Erythroblast (primary cell): ENCODE measurements at regions not wholly inside any gene's neighbourhood (a gene's known extent, or its start where the extent isn't known, plus 50 kb on each side); places are given as distances from the start of the nearest gene placed in this dataset.

Source experiments
- GATA1 ChIP-seq: IDR thresholded peaks from 2 replicates; pipeline ENCODE4 v1.6.1; 2011; ENCODE audit warnings: low read depth, mild to moderate bottlenecking, control low read depth, low read length, moderate library complexity
- POLR2A ChIP-seq: IDR thresholded peaks from 2 replicates; pipeline ENCODE4 v1.6.1; 2011; ENCODE audit warnings: mild to moderate bottlenecking, low read length

- TF ChIP-seq POLR2A (no peak), GATA1 (no peak)
Observed at GRCh38 chr1:163863731-163864130, 542.0 kb downstream of the NUF2 start.
